ENCODE measurements at regions not wholly inside any gene's neighbourhood (a gene's known extent, or its start where the extent isn't known, plus 50 kb on each side); places are given as distances from the start of the nearest gene placed in this dataset.
A peak's percentile ranks its signal among the peaks of the same experiment; 100 is the strongest.

- H3K27ac ChIP-seq, result no peak overlapping the region
- no peaks in the 10 kb centered on the region for H3K9me3 ChIP-seq (replicated peaks in 1 of 11)
- H3K4me3 ChIP-seq, result no peak overlapping the region
- H3K36me3 ChIP-seq, result no peaks in the 10 kb centered on the region
- no peaks in the 10 kb centered on the region for H3K27me3 ChIP-seq
- H4K20me1 ChIP-seq, result no peaks in the 10 kb centered on the region
- H3K4me2 ChIP-seq, result no peak overlapping the region
- TF ChIP-seq Cebpa-rat (IDR thresholded peaks at IDR 0.05), result no peak
- no peak overlapping the region for H3K9ac ChIP-seq
- H3K4me1 ChIP-seq, result no peaks in the 10 kb centered on the region
Measured at GRCh38 chr10:107754814-107755213, 590.3 kb upstream of the SORCS1 start.

- no peaks in the 10 kb centered on the region for H3K36me3 ChIP-seq
- H3K4me1 ChIP-seq, result no peaks in the 10 kb centered on the region
- no peaks in the 10 kb centered on the region for H3K27me3 ChIP-seq
- H3K9me3 ChIP-seq (replicated peaks in 1 of 11), result no peaks in the 10 kb centered on the region
- H3K9ac ChIP-seq, result no peak overlapping the region
- H3K27ac ChIP-seq, result no peak overlapping the region
- H3K4me2 ChIP-seq, result no peak overlapping the region
- no peak for TF ChIP-seq Cebpa-rat (IDR thresholded peaks at IDR 0.05)
- H4K20me1 ChIP-seq, result no peaks in the 10 kb centered on the region
- H3K4me3 ChIP-seq, result no peak overlapping the region
Measured at GRCh38 chr10:107749235-107749634, 584.7 kb upstream of the SORCS1 start.

- H3K4me2 ChIP-seq, result no peak overlapping the region
- no peak overlapping the region for H3K9ac ChIP-seq
- H3K27ac ChIP-seq, result no peak overlapping the region
- no peaks in the 10 kb centered on the region for H3K4me1 ChIP-seq
- H3K9me3 ChIP-seq (replicated peaks in 1 of 11), result no peaks in the 10 kb centered on the region
- H4K20me1 ChIP-seq, result no peaks in the 10 kb centered on the region
- H3K36me3 ChIP-seq, result no peaks in the 10 kb centered on the region
- TF ChIP-seq Cebpa-rat (IDR thresholded peaks at IDR 0.05), result no peak
- H3K27me3 ChIP-seq, result no peaks in the 10 kb centered on the region
- no peak overlapping the region for H3K4me3 ChIP-seq
Measured at GRCh38 chr10:107747851-107748250, 583.3 kb upstream of the SORCS1 start.

GRCh38 chr10:107741971-107742370 is 577.5 kb upstream of the SORCS1 start:
- Histone ChIP-seq H3K4me1 (peaks cover 0 to 16% (median 8%) of the 10 kb centered on the region in 10 experiments; a peak in 11 of 20 replicates), H3K9me3 (replicated peaks in 1 of 11) (no peaks in the 10 kb centered on the region), H3K36me3 (no peaks in the 10 kb centered on the region), H3K9ac (no peak overlapping the region), H3K27me3 (no peaks in the 10 kb centered on the region), H4K20me1 (no peaks in the 10 kb centered on the region), H3K4me3 (no peak overlapping the region), H3K27ac (no peak overlapping the region), H3K4me2 (peak overlapping the region in 3 of 11 experiments; percentile 45 to 61 (median 55); a peak in 2 of 22 replicates)
- TF ChIP-seq Cebpa-rat (IDR thresholded peaks at IDR 0.05), result no peak

GRCh38 chr10:107740962-107741690 is 576.6 kb upstream of the SORCS1 start:
- Histone ChIP-seq H3K9me3 (replicated peaks in 1 of 11) (no peaks in the 10 kb centered on the region), H3K36me3 (no peaks in the 10 kb centered on the region), H3K27ac (peak overlapping the region in 1 of 11 experiments; percentile 19; a peak in 1 of 22 replicates), H3K4me2 (peak overlapping the region in 7 of 11 experiments; percentile 27 to 62 (median 45); a peak in 12 of 22 replicates), H3K4me1 (peaks cover 0 to 16% (median 8%) of the 10 kb centered on the region in 10 experiments; a peak in 11 of 20 replicates), H3K27me3 (no peaks in the 10 kb centered on the region), H3K4me3 (no peak overlapping the region), H3K9ac (no peak overlapping the region), H4K20me1 (no peaks in the 10 kb centered on the region)
- no peak for TF ChIP-seq Cebpa-rat (IDR thresholded peaks at IDR 0.05)

GRCh38 chr10:107739951-107740350 is 575.4 kb upstream of the SORCS1 start:
- Histone ChIP-seq H3K36me3 (no peaks in the 10 kb centered on the region), H3K9ac (no peak overlapping the region), H3K9me3 (replicated peaks in 1 of 11) (peaks cover 0 to 3% (median 0%) of the 10 kb centered on the region in 11 experiments; a peak in 4 of 22 replicates), H3K4me2 (no peak overlapping the region), H3K27me3 (no peaks in the 10 kb centered on the region), H3K4me1 (peaks cover 0 to 16% (median 8%) of the 10 kb centered on the region in 10 experiments; a peak in 11 of 20 replicates), H3K27ac (no peak overlapping the region), H4K20me1 (no peaks in the 10 kb centered on the region), H3K4me3 (no peak overlapping the region)
- no peak for TF ChIP-seq Cebpa-rat (IDR thresholded peaks at IDR 0.05)

GRCh38 chr10:107733328-107734130 is 569.0 kb upstream of the SORCS1 start:
- Histone ChIP-seq H3K27ac (no peak overlapping the region), H3K4me3 (no peak overlapping the region), H3K9me3 (replicated peaks in 1 of 11) (peaks cover 5 to 19% (median 13%) of the 10 kb centered on the region in 11 experiments; a peak in 18 of 22 replicates), H3K36me3 (no peaks in the 10 kb centered on the region), H4K20me1 (no peaks in the 10 kb centered on the region), H3K4me1 (0 out of 20 replicates have a peak, but pooled peaks cover 0 to 7% (median 0%) of the 10 kb centered on the region in 10 experiments), H3K27me3 (no peaks in the 10 kb centered on the region), H3K9ac (no peak overlapping the region), H3K4me2 (no peak overlapping the region)
- TF ChIP-seq Cebpa-rat (IDR thresholded peaks at IDR 0.05), result no peak

GRCh38 chr10:107732045-107732444 is 567.5 kb upstream of the SORCS1 start:
- Histone ChIP-seq H3K4me2 (no peak overlapping the region), H3K36me3 (no peaks in the 10 kb centered on the region), H3K27ac (no peak overlapping the region), H3K4me1 (peaks cover 0 to 7% (median 0%) of the 10 kb centered on the region in 10 experiments; a peak in 1 of 20 replicates), H3K27me3 (no peaks in the 10 kb centered on the region), H3K9ac (no peak overlapping the region), H4K20me1 (no peaks in the 10 kb centered on the region), H3K9me3 (replicated peaks in 1 of 11) (peaks cover 5 to 19% (median 13%) of the 10 kb centered on the region in 11 experiments; a peak in 18 of 22 replicates), H3K4me3 (no peak overlapping the region)
- TF ChIP-seq Cebpa-rat (IDR thresholded peaks at IDR 0.05), result no peak

GRCh38 chr10:107728807-107729206 is 564.3 kb upstream of the SORCS1 start:
- Histone ChIP-seq H3K4me2 (no peak overlapping the region; a peak in 1 of 22 replicates), H3K4me3 (no peak overlapping the region), H3K4me1 (peaks cover 0 to 7% (median 0%) of the 10 kb centered on the region in 10 experiments; a peak in 1 of 20 replicates), H3K9ac (no peak overlapping the region), H4K20me1 (no peaks in the 10 kb centered on the region), H3K27ac (0 out of 22 replicates have a peak overlapping the region, but pooled peaks of 1 of the 11 experiments have one; percentile 11), H3K9me3 (replicated peaks in 1 of 11) (peaks cover under 1 to 15% (median 4%) of the 10 kb centered on the region in 11 experiments; a peak in 18 of 22 replicates), H3K36me3 (no peaks in the 10 kb centered on the region), H3K27me3 (no peaks in the 10 kb centered on the region)
- no peak for TF ChIP-seq Cebpa-rat (IDR thresholded peaks at IDR 0.05)

Measured in BLaER1 treated with 17β-estradiol and CSF1 and Interleukin-3, amounts not matched to agents 10 nM and 100 nM (cell line).